Peyer's patch (tissue), 4 donors: ENCODE measurements at regions not wholly inside any gene's neighbourhood (a gene's known extent, or its start where the extent isn't known, plus 50 kb on each side); places are given as distances from the start of the nearest gene placed in this dataset.

ENCODE experiments used
- DNase-seq, 3 donors: peaks; one replicate each; pipeline ENCODE4 v3.0.0-alpha.2; 2017 to 2019
- H3K27ac ChIP-seq, 4 donors: fragments of 200-600 bp; sonication (generic); one replicate each; pipeline ENCODE4 v1.5.1; 2016 to 2019
- H3K27me3 ChIP-seq, 2 donors: fragments of 200-600 bp; sonication (generic); one replicate each; pipeline ENCODE4 v1.5.1; 2019
- H3K36me3 ChIP-seq, 3 donors: fragments of 200-600 bp; sonication (generic); one replicate each; pipeline ENCODE4 v1.5.1; 2016 to 2019
- H3K4me1 ChIP-seq, 4 donors: fragments of 200-600 bp; sonication (generic); one replicate each; pipeline ENCODE4 v1.5.1; 2016 to 2019
- H3K4me3 ChIP-seq, 4 donors: fragments of 200-600 bp; sonication (generic); 1 replicate in 3 of 4; 2 replicates in 1 of 4; pipeline ENCODE4 v1.5.1; 2016 to 2019; ENCODE audit warnings: mild to moderate bottlenecking in 1 of 4
- H3K9me3 ChIP-seq, 4 donors: fragments of 200-600 bp; sonication (generic); one replicate each; pipeline ENCODE4 v1.5.1; 2016 to 2019; ENCODE audit warnings: mild to moderate bottlenecking in 1 of 4
- CTCF ChIP-seq, 6 experiments: fragments of 450-650 bp in 4 of 6; fragments of 200-600 bp in 2 of 6; sonication (generic) in 1 of 6; IDR thresholded peaks; one replicate each; pipeline ENCODE4 v1.5.1; 2017 to 2019; ENCODE audit warnings: antibody characterized with exemption in 6 of 6, mild to moderate bottlenecking in 3 of 6, moderate library complexity in 1 of 6
- POLR2A ChIP-seq, 2 donors: fragments of 450-650 bp; IDR thresholded peaks; one replicate each; pipeline ENCODE4 v1.5.1; 2017; ENCODE audit warnings: antibody characterized with exemption in 2 of 2, mild to moderate bottlenecking in 2 of 2, moderate library complexity in 2 of 2

DNA sequence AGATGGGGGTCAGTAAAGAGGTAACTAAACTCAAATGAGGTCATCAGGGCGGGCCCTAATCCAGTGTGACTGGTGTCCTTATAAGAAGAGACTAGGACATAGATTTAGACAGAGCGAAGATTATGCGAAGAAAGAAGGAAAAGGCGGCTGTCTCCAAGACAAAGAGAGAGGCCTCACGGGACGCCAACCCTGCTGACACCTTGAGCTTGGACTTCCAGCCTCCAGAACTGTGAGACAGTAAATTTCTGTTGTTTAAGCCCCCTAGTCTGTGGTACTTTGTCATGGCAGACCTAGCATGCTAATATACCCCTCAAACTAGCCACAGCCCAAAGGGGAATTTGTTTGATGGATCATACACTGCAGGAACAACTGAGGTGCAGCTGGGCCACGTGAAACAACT, 183.0 kb downstream of the ABHD5 start:
- Histone ChIP-seq H3K9me3 (no peaks in the 10 kb centered on the region), H3K4me1 (no peaks in the 10 kb centered on the region), H3K4me3 (no peak overlapping the region)

GRCh38 chr3:43874290-43874689, 183.6 kb downstream of the ABHD5 start:
- Histone ChIP-seq H3K36me3 (no peaks in the 10 kb centered on the region), H3K4me3 (no peak overlapping the region), H3K27ac (no peak overlapping the region), H3K27me3 (no peaks in the 10 kb centered on the region), H3K4me1 (no peaks in the 10 kb centered on the region), H3K9me3 (no peaks in the 10 kb centered on the region)
- DNase-seq, result no peak
- TF ChIP-seq CTCF (IDR thresholded peaks at IDR 0.05), result no peak
- no peak for TF ChIP-seq POLR2A (IDR thresholded peaks at IDR 0.05)

More for the DNA sequence above, 183.0 kb downstream of the ABHD5 start:
- H3K27ac ChIP-seq, result no peak overlapping the region
- no peaks in the 10 kb centered on the region for H3K27me3 ChIP-seq
- H3K36me3 ChIP-seq, result no peaks in the 10 kb centered on the region
- DNase-seq, result no peak
- TF ChIP-seq POLR2A (IDR thresholded peaks at IDR 0.05), result no peak
- no peak for TF ChIP-seq CTCF (IDR thresholded peaks at IDR 0.05)

DNA sequence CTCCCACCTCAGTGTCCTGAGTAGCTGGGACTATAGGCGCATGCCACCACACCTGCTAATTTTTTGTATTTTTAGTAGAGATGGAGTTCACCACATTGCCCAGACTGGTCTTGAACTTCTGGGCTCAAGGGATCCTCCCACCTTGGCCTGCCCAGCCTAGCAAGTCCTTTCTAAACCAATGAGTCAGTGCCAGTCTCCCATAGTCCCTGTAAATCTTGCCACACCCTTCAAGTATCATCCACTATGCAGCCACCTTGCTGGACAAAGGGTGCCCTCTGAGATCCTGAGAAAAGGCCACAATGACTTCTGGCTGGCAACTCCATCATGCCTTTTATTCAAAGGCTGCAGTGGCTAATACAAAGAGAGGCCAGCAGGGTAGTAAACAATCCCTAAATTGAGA, 184.0 kb downstream of the ABHD5 start:
- no peaks in the 10 kb centered on the region for H3K9me3 ChIP-seq
- no peak overlapping the region for H3K27ac ChIP-seq
- H3K4me1 ChIP-seq, result no peaks in the 10 kb centered on the region
- no peaks in the 10 kb centered on the region for H3K36me3 ChIP-seq
- TF ChIP-seq POLR2A (IDR thresholded peaks at IDR 0.05) (no peak), CTCF (IDR thresholded peaks at IDR 0.05) (no peak)
- H3K27me3 ChIP-seq, result no peaks in the 10 kb centered on the region
- no peak overlapping the region for H3K4me3 ChIP-seq
- DNase-seq, result no peak

DNA sequence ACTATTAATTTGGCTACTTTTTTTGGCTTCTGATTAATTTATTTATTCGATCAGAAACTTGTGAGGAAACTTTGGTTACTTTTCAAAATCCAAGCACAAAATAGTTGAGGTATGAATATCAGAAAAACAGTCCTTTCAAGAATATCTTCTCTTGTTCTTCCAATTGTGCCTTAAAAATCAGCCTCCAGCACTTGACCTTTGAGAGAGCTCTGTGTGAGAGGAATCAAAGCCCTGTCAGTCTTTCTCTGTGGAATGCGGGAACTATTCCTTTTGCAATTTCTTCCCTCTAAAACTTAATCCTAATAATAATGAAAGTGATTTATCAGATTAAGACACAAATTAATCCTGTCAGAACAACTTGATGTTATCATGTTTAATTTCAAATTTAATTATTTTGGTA, 185.9 kb downstream of the ABHD5 start:
- no peaks in the 10 kb centered on the region for H3K4me1 ChIP-seq
- TF ChIP-seq POLR2A (IDR thresholded peaks at IDR 0.05), result no peak
- TF ChIP-seq CTCF (IDR thresholded peaks at IDR 0.05), result no peak
- no peak overlapping the region for H3K27ac ChIP-seq
- no peaks in the 10 kb centered on the region for H3K27me3 ChIP-seq
- H3K4me3 ChIP-seq, result no peak overlapping the region
- H3K36me3 ChIP-seq, result no peaks in the 10 kb centered on the region
- H3K9me3 ChIP-seq, result no peaks in the 10 kb centered on the region
- DNase-seq, result no peak

DNA sequence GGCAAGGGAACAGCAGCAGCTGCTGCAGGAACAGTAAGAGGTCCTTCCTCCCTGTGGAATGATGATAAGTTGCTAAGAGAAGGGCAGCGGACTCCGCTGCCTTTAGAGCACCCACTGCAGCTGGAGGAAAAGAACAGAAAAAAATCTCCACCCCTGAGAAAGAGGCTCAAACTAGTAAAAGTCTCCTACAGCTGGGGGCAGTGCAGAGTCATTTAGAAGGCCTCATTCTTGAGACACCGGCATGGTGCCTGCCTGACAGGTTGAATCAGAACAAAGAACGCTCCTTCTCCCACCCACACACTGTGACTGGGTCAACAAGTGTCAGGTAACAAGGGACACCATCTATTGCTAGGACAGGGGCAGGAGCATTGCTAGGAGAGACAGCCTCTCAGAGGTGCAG, 188.4 kb downstream of the ABHD5 start:
- Histone ChIP-seq H3K27me3 (no peaks in the 10 kb centered on the region), H3K4me1 (no peaks in the 10 kb centered on the region), H3K27ac (no peak overlapping the region), H3K9me3 (no peaks in the 10 kb centered on the region), H3K4me3 (no peak overlapping the region), H3K36me3 (no peaks in the 10 kb centered on the region)
- TF ChIP-seq CTCF (IDR thresholded peaks at IDR 0.05) (peak in 4 of 6 experiments; percentile 13 to 38 (median 23)), POLR2A (IDR thresholded peaks at IDR 0.05) (no peak)
- no peak for DNase-seq

DNA sequence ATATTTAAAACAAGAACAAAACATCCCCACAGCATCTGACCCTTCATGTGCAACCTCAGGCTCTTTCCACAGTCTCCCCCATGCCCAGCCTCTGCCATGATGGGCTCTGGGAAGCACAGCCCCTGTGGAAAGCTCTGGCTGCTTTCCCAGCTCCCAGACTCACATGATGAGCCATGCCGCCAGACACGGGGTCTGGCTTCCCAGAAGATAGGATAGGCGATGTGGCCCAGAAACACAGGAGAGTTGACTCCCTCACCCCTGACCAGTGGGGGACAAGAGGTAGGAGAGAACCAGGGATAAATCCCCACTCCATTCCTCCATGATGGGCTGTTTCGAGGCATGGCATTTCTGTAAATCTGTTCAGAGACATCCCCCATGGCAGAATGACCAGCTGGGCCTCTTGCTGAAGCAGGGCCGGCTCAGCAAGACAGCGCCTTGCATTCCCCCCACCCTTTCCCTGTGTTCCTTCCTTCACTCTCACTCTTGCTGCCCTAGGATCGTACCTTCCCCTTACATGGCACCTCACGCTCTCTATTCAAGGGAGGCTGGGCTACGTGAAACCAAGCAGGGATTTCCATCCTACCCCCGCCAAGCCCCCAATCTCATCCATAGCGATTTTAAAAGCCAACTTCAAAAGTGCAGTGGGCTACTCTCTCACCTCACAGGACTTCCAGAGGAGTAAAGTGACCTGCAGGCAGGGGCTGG, 192.4 kb downstream of the ABHD5 start:
- H3K4me1 ChIP-seq, result no peaks in the 10 kb centered on the region
- H3K27me3 ChIP-seq, result no peaks in the 10 kb centered on the region
- no peaks in the 10 kb centered on the region for H3K9me3 ChIP-seq
- TF ChIP-seq POLR2A (IDR thresholded peaks at IDR 0.05) (no peak), CTCF (IDR thresholded peaks at IDR 0.05) (no peak)
- no peak for DNase-seq
- no peaks in the 10 kb centered on the region for H3K36me3 ChIP-seq
- H3K27ac ChIP-seq, result no peak overlapping the region
- no peak overlapping the region for H3K4me3 ChIP-seq
